ENCODE measurements at regions not wholly inside any gene's neighbourhood (a gene's known extent, or its start where the extent isn't known, plus 50 kb on each side); places are given as distances from the start of the nearest gene placed in this dataset.

GRCh38 chrX:39401483-39402110 is 600.3 kb downstream of the MID1IP1 start:
- Mint-ChIP-seq H3K9me3 (peaks cover 4% of the 10 kb centered on the region), H3K4me1 (peaks cover 4% of the 10 kb centered on the region), H3K4me3 (no peak overlapping the region), H3K27me3 (no peaks in the 10 kb centered on the region), H3K36me3 (ENCODE audit: low read depth) (peaks cover 2% of the 10 kb centered on the region), H3K27ac (no peak overlapping the region)
- intact Hi-C loops (cut with micrococcal nuclease) = no loop called here
- no peak for DNase-seq

GRCh38 chrX:39402158-39402557 is 600.9 kb downstream of the MID1IP1 start:
- intact Hi-C loops (cut with micrococcal nuclease) = no loop called here
- peaks cover 2% of the 10 kb centered on the region for H3K36me3 Mint-ChIP-seq (ENCODE audit: low read depth)
- H3K4me3 Mint-ChIP-seq = no peak overlapping the region
- H3K9me3 Mint-ChIP-seq = peaks cover 4% of the 10 kb centered on the region
- no peaks in the 10 kb centered on the region for H3K27me3 Mint-ChIP-seq
- peaks cover 4% of the 10 kb centered on the region for H3K4me1 Mint-ChIP-seq
- no peak overlapping the region for H3K27ac Mint-ChIP-seq
- DNase-seq = no peak

DNA sequence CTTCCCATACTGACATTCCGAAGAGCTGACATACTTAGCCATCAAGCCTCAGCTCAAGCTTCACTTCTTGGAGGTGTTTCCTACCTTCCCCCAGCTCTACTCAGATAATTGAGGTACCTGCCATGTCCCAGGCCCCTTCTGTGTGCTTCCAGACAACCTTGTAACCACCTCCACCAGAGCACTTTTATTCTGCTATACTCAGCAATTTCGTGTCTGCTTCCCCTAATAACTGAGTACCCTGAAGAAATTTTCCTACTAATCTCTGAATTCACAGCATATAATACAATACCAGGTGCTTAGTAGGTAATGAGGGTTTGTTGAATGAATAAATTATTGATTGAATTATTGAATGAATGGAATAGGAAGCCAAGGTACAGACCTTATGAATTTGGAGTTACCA is 605.5 kb downstream of the MID1IP1 start:
- Mint-ChIP-seq H3K27me3 (no peaks in the 10 kb centered on the region), H3K4me1 (peaks cover 4% of the 10 kb centered on the region), H3K9me3 (no peaks in the 10 kb centered on the region), H3K36me3 (ENCODE audit: low read depth) (no peaks in the 10 kb centered on the region), H3K27ac (no peak overlapping the region), H3K4me3 (no peak overlapping the region)
- no peak for DNase-seq
- intact Hi-C loops (cut with micrococcal nuclease) = no loop called here

DNA sequence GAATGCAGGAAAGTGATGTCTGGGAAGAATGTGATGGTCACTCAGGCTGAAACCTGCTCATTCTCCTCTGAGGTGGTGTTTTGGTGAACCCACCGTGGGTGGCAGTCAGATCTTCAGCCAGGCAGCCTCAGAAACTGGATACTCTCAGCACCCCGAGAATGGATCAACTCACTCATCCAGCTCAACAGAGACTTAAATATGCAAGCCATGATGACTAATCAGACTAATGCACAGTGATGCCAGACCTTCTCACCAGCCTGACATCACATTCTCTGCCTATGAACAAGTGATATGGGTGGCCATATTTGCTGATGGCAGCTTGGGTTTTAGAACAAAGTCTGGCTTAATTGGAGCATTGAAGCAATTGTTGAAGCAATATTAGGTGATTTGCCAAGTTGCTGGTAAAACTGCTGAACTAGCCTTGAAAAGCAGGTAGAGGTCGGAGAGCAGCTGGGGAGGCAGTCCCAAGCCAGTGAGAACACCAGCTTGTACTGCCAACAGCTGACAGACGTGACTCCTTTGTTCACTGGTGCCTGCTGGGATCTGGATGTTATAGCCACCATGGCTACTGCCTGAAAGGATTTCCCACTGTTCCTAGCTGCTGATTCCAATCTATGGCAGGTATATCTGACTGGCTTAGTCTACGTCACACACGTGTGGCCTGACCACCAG is 608.1 kb downstream of the MID1IP1 start:
- no peak overlapping the region for H3K4me3 Mint-ChIP-seq
- H3K9me3 Mint-ChIP-seq = no peaks in the 10 kb centered on the region
- H3K27ac Mint-ChIP-seq = peak overlapping the region; percentile 66
- intact Hi-C loops (cut with micrococcal nuclease) = no loop called here
- peaks cover 4% of the 10 kb centered on the region for H3K4me1 Mint-ChIP-seq
- H3K27me3 Mint-ChIP-seq = no peaks in the 10 kb centered on the region
- no peak for DNase-seq
- H3K36me3 Mint-ChIP-seq (ENCODE audit: low read depth) = no peaks in the 10 kb centered on the region

DNA sequence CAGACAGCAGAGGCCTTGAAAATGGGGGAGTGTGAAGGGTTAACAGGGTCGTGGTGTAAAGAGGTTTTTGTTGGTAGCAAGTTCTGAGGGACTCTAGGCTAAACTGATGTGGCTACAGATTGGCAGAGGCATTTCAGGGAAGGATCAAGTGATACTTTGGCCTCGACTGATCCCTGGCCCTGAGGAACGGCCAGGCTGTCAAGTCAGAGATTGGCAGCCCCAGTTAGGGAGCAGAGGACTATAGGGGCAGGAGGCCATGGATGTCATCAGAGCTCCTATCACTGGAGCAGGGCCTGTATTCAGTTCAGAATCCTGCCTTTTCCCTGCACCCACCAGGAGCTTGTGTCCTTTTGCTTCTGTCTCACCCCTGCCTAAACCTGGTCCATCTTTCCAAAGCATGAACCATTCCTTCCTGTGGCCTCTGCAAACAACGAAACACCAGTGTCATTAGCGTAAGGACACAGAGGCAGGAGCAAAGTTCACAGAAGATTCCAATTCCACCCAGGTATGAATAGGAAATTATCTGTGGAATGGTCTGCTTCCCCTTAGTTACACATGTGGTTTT is 613.1 kb downstream of the MID1IP1 start:
- no peak for DNase-seq
- Mint-ChIP-seq H3K27me3 (no peaks in the 10 kb centered on the region), H3K36me3 (ENCODE audit: low read depth) (peaks cover 3% of the 10 kb centered on the region), H3K4me3 (no peak overlapping the region), H3K4me1 (peaks cover 12% of the 10 kb centered on the region), H3K27ac (no peak overlapping the region), H3K9me3 (peaks cover 3% of the 10 kb centered on the region)
- intact Hi-C loops (cut with micrococcal nuclease) = no loop called here

- no peaks in the 10 kb centered on the region for H3K27me3 Mint-ChIP-seq
- H3K36me3 Mint-ChIP-seq (ENCODE audit: low read depth) = peaks cover 3% of the 10 kb centered on the region
- no peak overlapping the region for H3K4me3 Mint-ChIP-seq
- intact Hi-C loops (cut with micrococcal nuclease) = no loop called here
- DNase-seq = no peak
- H3K27ac Mint-ChIP-seq = peak overlapping the region; percentile 7
- peaks cover 13% of the 10 kb centered on the region for H3K4me1 Mint-ChIP-seq
- peaks cover 3% of the 10 kb centered on the region for H3K9me3 Mint-ChIP-seq
These were observed 615.4 kb downstream of the MID1IP1 start for GRCh38 chrX:39416547-39417260.

GRCh38 chrX:39418254-39418704 is 617.0 kb downstream of the MID1IP1 start:
- peaks cover 11% of the 10 kb centered on the region for H3K9me3 Mint-ChIP-seq
- H3K36me3 Mint-ChIP-seq (ENCODE audit: low read depth) = peaks cover 11% of the 10 kb centered on the region
- H3K4me3 Mint-ChIP-seq = peak overlapping the region; percentile 49
- H3K27me3 Mint-ChIP-seq = no peaks in the 10 kb centered on the region
- intact Hi-C loops (cut with micrococcal nuclease) = no loop called here
- DNase-seq = no peak
- peaks cover 20% of the 10 kb centered on the region for H3K4me1 Mint-ChIP-seq
- peak overlapping the region; percentile 89 for H3K27ac Mint-ChIP-seq

GRCh38 chrX:39418731-39419638 is 617.7 kb downstream of the MID1IP1 start:
- H3K9me3 Mint-ChIP-seq = peaks cover 16% of the 10 kb centered on the region
- H3K27me3 Mint-ChIP-seq = no peaks in the 10 kb centered on the region
- intact Hi-C loops (cut with micrococcal nuclease) = no loop called here
- peaks cover 13% of the 10 kb centered on the region for H3K36me3 Mint-ChIP-seq (ENCODE audit: low read depth)
- peaks cover 25% of the 10 kb centered on the region for H3K4me1 Mint-ChIP-seq
- peak overlapping the region; percentile 49 for H3K4me3 Mint-ChIP-seq
- peak overlapping the region; percentile 89 for H3K27ac Mint-ChIP-seq
- no peak for DNase-seq

GRCh38 chrX:39421006-39421405 is 619.7 kb downstream of the MID1IP1 start:
- Mint-ChIP-seq H3K9me3 (peaks cover 16% of the 10 kb centered on the region), H3K36me3 (ENCODE audit: low read depth) (peaks cover 15% of the 10 kb centered on the region), H3K4me3 (no peak overlapping the region), H3K27me3 (no peaks in the 10 kb centered on the region), H3K4me1 (peaks cover 42% of the 10 kb centered on the region), H3K27ac (no peak overlapping the region)
- intact Hi-C loops (cut with micrococcal nuclease) = loop anchor here (10.0 kb wide), 2 partner anchors 256 to 754 kb away; no protein-coding TSS in a partner anchor
- no peak for DNase-seq

GRCh38 chrX:39425124-39425806 is 624.0 kb downstream of the MID1IP1 start:
- DNase-seq = no peak
- intact Hi-C loops (cut with micrococcal nuclease) = loop anchor here (1.0 to 10.0 kb wide), 10 partner anchors 82 to 750 kb away; partner anchors contain the start of gene MID1IP1
- peak overlapping the region; percentile 52 for H3K4me3 Mint-ChIP-seq
- H3K27me3 Mint-ChIP-seq = no peaks in the 10 kb centered on the region
- peaks cover 16% of the 10 kb centered on the region for H3K9me3 Mint-ChIP-seq
- peaks cover 56% of the 10 kb centered on the region for H3K4me1 Mint-ChIP-seq
- peaks cover 14% of the 10 kb centered on the region for H3K36me3 Mint-ChIP-seq (ENCODE audit: low read depth)
- peak overlapping the region; percentile 95 for H3K27ac Mint-ChIP-seq

DNA sequence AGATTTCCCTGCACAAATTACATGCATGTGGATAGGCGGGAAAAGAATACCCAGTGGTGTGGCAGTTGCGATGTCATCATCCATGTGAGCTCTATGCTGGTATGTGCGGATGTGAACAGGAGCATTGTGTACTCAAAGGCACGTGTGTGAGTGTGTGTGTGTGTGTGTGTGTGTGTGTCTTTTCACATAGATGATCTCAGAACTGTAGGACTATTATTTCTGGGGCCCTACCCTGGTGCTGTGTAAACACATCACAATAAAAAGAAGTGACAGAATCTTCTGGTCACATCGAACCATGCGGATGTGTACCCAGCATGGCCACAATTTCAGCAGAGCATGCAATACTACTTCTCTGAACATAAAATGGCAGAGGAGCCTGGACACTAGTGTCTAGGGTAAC is 624.8 kb downstream of the MID1IP1 start:
- Mint-ChIP-seq H3K4me3 (no peak overlapping the region), H3K4me1 (peaks cover 54% of the 10 kb centered on the region), H3K36me3 (ENCODE audit: low read depth) (peaks cover 14% of the 10 kb centered on the region), H3K27ac (peak overlapping the region; percentile 95), H3K9me3 (peaks cover 16% of the 10 kb centered on the region), H3K27me3 (no peaks in the 10 kb centered on the region)
- no peak for DNase-seq
- intact Hi-C loops (cut with micrococcal nuclease) = loop anchor here (5.0 to 10.0 kb wide), 6 partner anchors 81 to 749 kb away; partner anchors contain the start of gene MID1IP1

- H3K36me3 Mint-ChIP-seq (ENCODE audit: low read depth) = peaks cover 12% of the 10 kb centered on the region
- intact Hi-C loops (cut with micrococcal nuclease) = loop anchor here (5.0 to 10.0 kb wide), 6 partner anchors 80 to 747 kb away; partner anchors contain the start of gene MID1IP1
- peaks cover 58% of the 10 kb centered on the region for H3K4me1 Mint-ChIP-seq
- H3K4me3 Mint-ChIP-seq = peak overlapping the region; percentile 58
- H3K9me3 Mint-ChIP-seq = peaks cover 14% of the 10 kb centered on the region
- H3K27ac Mint-ChIP-seq = peak overlapping the region; percentile 95
- peak; percentile 66 for DNase-seq
- H3K27me3 Mint-ChIP-seq = no peaks in the 10 kb centered on the region
These were observed 626.2 kb downstream of the MID1IP1 start for GRCh38 chrX:39427492-39427891.
